HCT116 (cell line): ENCODE measurements at regions not wholly inside any gene's neighbourhood (a gene's known extent, or its start where the extent isn't known, plus 50 kb on each side); places are given as distances from the start of the nearest gene placed in this dataset.

Source experiments
- ATAC-seq: fragments of 200-7000 bp; cut with Tn5 transposase; 2 replicates; pipeline ENCODE4 v1.9.1; 2020; ENCODE audit warnings: mild to moderate bottlenecking, moderate library complexity
- BruUV-seq: library from RNA; stranded (reverse); fragments of 400-500 nt; replicated peaks from 2 replicates; lab custom pipeline; 2021; lab: Mats Ljungman, UMichigan
- CTCF ChIA-PET: fragments of 300-600 bp; sonication (Branson Sonifier 250); formaldehyde crosslinking; loops from one replicate; lab custom pipeline; 2021; ENCODE audit warnings: antibody characterized with exemption; lab: Charles Lee
- POLR2A ChIA-PET: fragments of 300-600, 350-600 bp; sonication (Branson Sonifier 250); formaldehyde crosslinking; loops from one replicate; lab custom pipeline; 2021; ENCODE audit warnings: antibody characterized with exemption; lab: Charles Lee
- RAD21 ChIA-PET, 2 experiments: fragments of 300-600 bp; sonication (Branson Sonifier 250); formaldehyde crosslinking; loops; one replicate each; lab custom pipeline; 2023; ENCODE audit warnings: low total read pairs in 2 of 2; ENCODE audit not compliant: uncharacterized antibody in 2 of 2, unreplicated experiment in 2 of 2, low non-redundant PET in 1 of 2; lab: Charles Lee
- DNase-seq: peaks from one replicate; pipeline ENCODE4 v3.0.0-alpha.2; 2010; ENCODE audit warnings: low read depth, low spot score
- H2AFZ ChIP-seq: fragments of 200-600 bp; shearing (Covaris generic), sonication (generic); 2 replicates; pipeline ENCODE4 v1.6.1; 2017; ENCODE audit warnings: low read depth, mixed run types, mixed read lengths, antibody characterized with exemption, low read length; ENCODE audit not compliant: poor library complexity, severe bottlenecking
- H3K27ac ChIP-seq: 2 replicates; pipeline ENCODE4 v1.5.1; 2012; ENCODE audit warnings: low read depth, low read length
- H3K27me3 ChIP-seq: fragments of 200-600 bp; sonication (generic); 2 replicates; pipeline ENCODE4 v1.6.1; 2016; ENCODE audit warnings: mixed run types, low read length, mixed read lengths; ENCODE audit not compliant: insufficient read depth
- H3K36me3 ChIP-seq, 2 experiments: fragments of 200-500 bp in 1 of 2; fragments of 200-600 bp in 1 of 2; sonication (Bioruptor generic) in 1 of 2; sonication (generic) in 1 of 2; 2 replicates each; pipeline versions ENCODE4 v1.5.1 to v1.6.1; 2014 to 2016; ENCODE audit warnings: low read length in 2 of 2, inconsistent platforms in 1 of 2, mixed read lengths in 1 of 2, mixed run types in 1 of 2; ENCODE audit not compliant: insufficient read depth in 2 of 2, control insufficient read depth in 1 of 2
- H3K4me1 ChIP-seq, 2 experiments: fragments of 200-600 bp in 1 of 2; sonication (generic) in 1 of 2; 2 replicates each; pipeline versions ENCODE4 v1.5.1 to v1.6.1; 2012 to 2017; ENCODE audit warnings: low read length in 2 of 2, inconsistent platforms in 1 of 2, mild to moderate bottlenecking in 1 of 2, mixed read lengths in 1 of 2, mixed run types in 1 of 2, moderate library complexity in 1 of 2; ENCODE audit not compliant: insufficient read depth in 2 of 2, control insufficient read depth in 1 of 2
- H3K4me2 ChIP-seq: fragments of 200-600 bp; sonication (generic); 2 replicates; pipeline ENCODE4 v1.6.1; 2017; ENCODE audit warnings: mixed run types, low read length, mixed read lengths
- H3K4me3 ChIP-seq, 2 experiments: fragments of 200-600 bp in 1 of 2; sonication (generic) in 1 of 2; replicated peaks in 1 of 2; 2 replicates each; pipeline ENCODE4 v1.5.1; 2011 to 2016; ENCODE audit warnings: low read length in 2 of 2, control low read depth in 1 of 2, low read depth in 1 of 2, mild to moderate bottlenecking in 1 of 2, mixed read lengths in 1 of 2, mixed run types in 1 of 2
- H3K79me2 ChIP-seq: fragments of 200-600 bp; sonication (generic); 2 replicates; pipeline ENCODE4 v1.6.1; 2017; ENCODE audit warnings: mild to moderate bottlenecking, mixed run types, low read length, moderate library complexity, mixed read lengths; ENCODE audit not compliant: insufficient read depth
- H3K9ac ChIP-seq: fragments of 200-600 bp; sonication (generic); 2 replicates; pipeline ENCODE4 v1.6.1; 2016; ENCODE audit warnings: low read length, mixed read lengths
- H3K9me2 ChIP-seq: fragments of 200-600 bp; sonication (generic), shearing (Covaris generic); 2 replicates; pipeline ENCODE4 v1.6.1; 2017; ENCODE audit warnings: mixed run types, mild to moderate bottlenecking, moderate library complexity; ENCODE audit not compliant: insufficient read depth
- H3K9me3 ChIP-seq, 2 experiments: fragments of 200-500 bp in 1 of 2; fragments of 200-600 bp in 1 of 2; sonication (Bioruptor generic) in 1 of 2; sonication (generic) in 1 of 2; 2 replicates each; pipeline ENCODE4 v1.6.1; 2014 to 2017; ENCODE audit warnings: low read length in 2 of 2, mixed read lengths in 2 of 2, inconsistent platforms in 1 of 2, low read depth in 1 of 2, mild to moderate bottlenecking in 1 of 2, mixed run types in 1 of 2, moderate library complexity in 1 of 2; ENCODE audit not compliant: control insufficient read depth in 1 of 2, insufficient read depth in 1 of 2
- H4K20me1 ChIP-seq: fragments of 200-600 bp; sonication (generic), shearing (Covaris generic); 2 replicates; pipeline ENCODE4 v1.6.1; 2017; ENCODE audit warnings: mixed run types, mild to moderate bottlenecking, moderate library complexity; ENCODE audit not compliant: insufficient read depth
- CBX3 ChIP-seq: IDR thresholded peaks from 2 replicates; pipeline ENCODE4 v1.6.1; 2012; ENCODE audit warnings: low read depth
- CEBPB ChIP-seq: IDR thresholded peaks from 2 replicates; pipeline ENCODE4 v1.6.1; 2012; ENCODE audit warnings: low read depth
- EGR1 ChIP-seq: IDR thresholded peaks from 2 replicates; pipeline ENCODE4 v1.6.1; 2012; ENCODE audit warnings: low read depth
- ELF1 ChIP-seq: IDR thresholded peaks from 2 replicates; pipeline ENCODE4 v1.6.1; 2012; ENCODE audit warnings: low read depth, borderline replicate concordance
- EZH2 ChIP-seq: fragments of 200-600 bp; sonication (generic); IDR thresholded peaks from 2 replicates; pipeline ENCODE4 v1.6.1; 2017; ENCODE audit warnings: antibody characterized with exemption, mixed run types
- EZH2phosphoT487 ChIP-seq: fragments of 200-600 bp; IDR thresholded peaks from 2 replicates; pipeline ENCODE4 v1.6.1; 2018; ENCODE audit warnings: antibody characterized with exemption, borderline replicate concordance
- JUND ChIP-seq: IDR thresholded peaks from 2 replicates; pipeline ENCODE4 v1.6.1; 2012
- POLR2A ChIP-seq: IDR thresholded peaks from 2 replicates; pipeline ENCODE4 v1.7.0; 2011; ENCODE audit warnings: borderline replicate concordance; ENCODE audit not compliant: insufficient read depth, insufficient read length; ENCODE audit errors: extremely low read depth
- POLR2AphosphoS5 ChIP-seq: IDR thresholded peaks from 2 replicates; pipeline ENCODE4 v1.6.1; 2011; ENCODE audit warnings: mild to moderate bottlenecking, low read depth, low read length, moderate library complexity
- SIN3A ChIP-seq: IDR thresholded peaks from 2 replicates; pipeline ENCODE4 v1.6.1; 2012; ENCODE audit warnings: low read depth
- SRF ChIP-seq: IDR thresholded peaks from 2 replicates; pipeline ENCODE4 v1.6.1; 2012; ENCODE audit warnings: low read depth
- YY1 ChIP-seq: IDR thresholded peaks from 2 replicates; pipeline ENCODE4 v1.6.1; 2011; ENCODE audit warnings: low read length, low read depth, moderate library complexity, mild to moderate bottlenecking; ENCODE audit not compliant: insufficient replicate concordance; ENCODE audit errors: extremely low read depth
- ZFX ChIP-seq: fragments of 450-650 bp; IDR thresholded peaks from 2 replicates; pipeline ENCODE4 v1.6.1; 2017
- ZNF274 ChIP-seq: fragments of 200-500 bp; sonication (Bioruptor generic); IDR thresholded peaks from 2 replicates; pipeline ENCODE4 v1.6.1; 2014; ENCODE audit warnings: mild to moderate bottlenecking, low read depth, low read length, inconsistent platforms
- intact Hi-C: fragments of 100-400 bp; cut with micrococcal nuclease; formaldehyde crosslinking; loops from 2 replicates; pipeline ENCODE4 v1.10.0; 2022
- TF ChIP-seq, protein P1 (sequence below), 3 experiments: fragments of 200-600 bp in 1 of 3; sonication (generic) in 1 of 3; IDR thresholded peaks in 2 of 3; conservative IDR thresholded peaks in 1 of 3; 2 replicates each; pipeline ENCODE4 v1.5.1; 2012 to 2017; ENCODE audit warnings: low read depth in 2 of 3, low read length in 2 of 3, antibody characterized with exemption in 1 of 3, borderline replicate concordance in 1 of 3, control low read depth in 1 of 3, mild to moderate bottlenecking in 1 of 3, mixed read lengths in 1 of 3, mixed run types in 1 of 3, moderate library complexity in 1 of 3; ENCODE audit not compliant: insufficient read depth in 1 of 3
- TF ChIP-seq, protein P2 (sequence below): IDR thresholded peaks from 2 replicates; pipeline ENCODE4 v1.6.1; 2011; ENCODE audit warnings: mild to moderate bottlenecking, low read length, moderate library complexity; ENCODE audit not compliant: insufficient replicate concordance; ENCODE audit errors: extremely low read depth

DNA sequence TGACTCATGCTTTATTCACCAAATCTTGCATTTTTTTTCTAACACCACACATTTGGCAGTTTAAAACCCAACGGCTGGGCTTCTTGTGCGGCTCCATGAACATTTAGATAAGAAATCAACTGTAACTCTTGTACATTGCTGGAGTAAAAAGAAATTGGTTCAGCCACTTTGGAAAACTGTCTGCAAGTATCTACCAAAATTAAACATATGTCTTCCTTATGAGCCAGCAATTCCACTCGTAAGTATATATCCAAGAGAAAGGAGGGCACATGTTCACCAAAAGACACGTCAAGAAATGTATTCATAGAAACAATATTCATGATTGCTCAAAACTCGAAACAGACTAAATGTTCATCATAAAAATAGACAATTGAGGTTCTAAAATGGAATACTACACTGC lies 291.9 kb upstream of the POU1F1 start (continued):
- TF ChIP-seq SIN3A (no peak), CBX3 (no peak), EGR1 (no peak), EZH2 (no peak), CEBPB (no peak), EZH2phosphoT487 (no peak)

- Histone ChIP-seq H3K4me3 (no peak overlapping the region), H4K20me1 (no peaks in the 10 kb centered on the region), H3K79me2 (no peaks in the 10 kb centered on the region), H3K9me3 (no peaks in the 10 kb centered on the region), H3K4me1 (no peaks in the 10 kb centered on the region), H2AFZ (no peak overlapping the region), H3K36me3 (no peaks in the 10 kb centered on the region), H3K9me2 (no peaks in the 10 kb centered on the region), H3K9ac (no peak overlapping the region), H3K27me3 (no peaks in the 10 kb centered on the region), H3K4me2 (no peak overlapping the region), H3K27ac (no peak overlapping the region)
- ATAC-seq (no peak), DNase-seq (no peak)
- BruUV-seq = no TSS peak
- intact Hi-C loops = no loop called here
- RAD21 ChIA-PET = no interaction called here
- CTCF ChIA-PET = no interaction called here
- TF ChIP-seq ZNF274 (no peak), SIN3A (no peak), EZH2 (no peak), POLR2AphosphoS5 (no peak), SRF (no peak), JUND (no peak), ZFX (no peak), YY1 (no peak), POLR2A (no peak), ELF1 (no peak)
- TF ChIP-seq, protein P1, sequence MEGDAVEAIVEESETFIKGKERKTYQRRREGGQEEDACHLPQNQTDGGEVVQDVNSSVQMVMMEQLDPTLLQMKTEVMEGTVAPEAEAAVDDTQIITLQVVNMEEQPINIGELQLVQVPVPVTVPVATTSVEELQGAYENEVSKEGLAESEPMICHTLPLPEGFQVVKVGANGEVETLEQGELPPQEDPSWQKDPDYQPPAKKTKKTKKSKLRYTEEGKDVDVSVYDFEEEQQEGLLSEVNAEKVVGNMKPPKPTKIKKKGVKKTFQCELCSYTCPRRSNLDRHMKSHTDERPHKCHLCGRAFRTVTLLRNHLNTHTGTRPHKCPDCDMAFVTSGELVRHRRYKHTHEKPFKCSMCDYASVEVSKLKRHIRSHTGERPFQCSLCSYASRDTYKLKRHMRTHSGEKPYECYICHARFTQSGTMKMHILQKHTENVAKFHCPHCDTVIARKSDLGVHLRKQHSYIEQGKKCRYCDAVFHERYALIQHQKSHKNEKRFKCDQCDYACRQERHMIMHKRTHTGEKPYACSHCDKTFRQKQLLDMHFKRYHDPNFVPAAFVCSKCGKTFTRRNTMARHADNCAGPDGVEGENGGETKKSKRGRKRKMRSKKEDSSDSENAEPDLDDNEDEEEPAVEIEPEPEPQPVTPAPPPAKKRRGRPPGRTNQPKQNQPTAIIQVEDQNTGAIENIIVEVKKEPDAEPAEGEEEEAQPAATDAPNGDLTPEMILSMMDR (IDR thresholded peaks at IDR 0.05 in 2 of 3, conservative IDR thresholded peaks at IDR 0.05 in 1 of 3; ENCODE audit: borderline replicate concordance in 1 of 3, insufficient read depth in 1 of 3, low read depth in 2 of 3, low read length in 2 of 3) = no peak
- TF ChIP-seq, protein P2, sequence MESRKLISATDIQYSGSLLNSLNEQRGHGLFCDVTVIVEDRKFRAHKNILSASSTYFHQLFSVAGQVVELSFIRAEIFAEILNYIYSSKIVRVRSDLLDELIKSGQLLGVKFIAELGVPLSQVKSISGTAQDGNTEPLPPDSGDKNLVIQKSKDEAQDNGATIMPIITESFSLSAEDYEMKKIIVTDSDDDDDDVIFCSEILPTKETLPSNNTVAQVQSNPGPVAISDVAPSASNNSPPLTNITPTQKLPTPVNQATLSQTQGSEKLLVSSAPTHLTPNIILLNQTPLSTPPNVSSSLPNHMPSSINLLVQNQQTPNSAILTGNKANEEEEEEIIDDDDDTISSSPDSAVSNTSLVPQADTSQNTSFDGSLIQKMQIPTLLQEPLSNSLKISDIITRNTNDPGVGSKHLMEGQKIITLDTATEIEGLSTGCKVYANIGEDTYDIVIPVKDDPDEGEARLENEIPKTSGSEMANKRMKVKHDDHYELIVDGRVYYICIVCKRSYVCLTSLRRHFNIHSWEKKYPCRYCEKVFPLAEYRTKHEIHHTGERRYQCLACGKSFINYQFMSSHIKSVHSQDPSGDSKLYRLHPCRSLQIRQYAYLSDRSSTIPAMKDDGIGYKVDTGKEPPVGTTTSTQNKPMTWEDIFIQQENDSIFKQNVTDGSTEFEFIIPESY = no peak
- POLR2A ChIA-PET = no interaction called here
These were observed 288.1 kb upstream of the POU1F1 start for GRCh38 chr3:87564438-87564837.
